ENCODE measurements at regions not wholly inside any gene's neighbourhood (a gene's known extent, or its start where the extent isn't known, plus 50 kb on each side); places are given as distances from the start of the nearest gene placed in this dataset.

GRCh38 chr1:239315631-239316217 is 70.6 kb upstream of the CHRM3 start:
- TF ChIP-seq POLR2A (IDR thresholded peaks at IDR 0.05) = no peak
- TF ChIP-seq POLR2AphosphoS5 (IDR thresholded peaks at IDR 0.05) = no peak

Measured in upper lobe of left lung (tissue), 4 donors.